WI38 (cell line): ENCODE measurements at regions not wholly inside any gene's neighbourhood (a gene's known extent, or its start where the extent isn't known, plus 50 kb on each side); places are given as distances from the start of the nearest gene placed in this dataset.

ENCODE experiments used
- H3K4me3 ChIP-seq: 2 replicates; pipeline ENCODE4 v1.5.1; 2011; ENCODE audit warnings: low read depth, mild to moderate bottlenecking, control low read depth, low read length
- TF ChIP-seq, protein P1 (sequence below): IDR thresholded peaks from 2 replicates; pipeline ENCODE4 v1.5.1; 2012; ENCODE audit warnings: low read depth, mild to moderate bottlenecking, control low read depth, low read length

- no peak overlapping the region for H3K4me3 ChIP-seq
- TF ChIP-seq, protein P1, sequence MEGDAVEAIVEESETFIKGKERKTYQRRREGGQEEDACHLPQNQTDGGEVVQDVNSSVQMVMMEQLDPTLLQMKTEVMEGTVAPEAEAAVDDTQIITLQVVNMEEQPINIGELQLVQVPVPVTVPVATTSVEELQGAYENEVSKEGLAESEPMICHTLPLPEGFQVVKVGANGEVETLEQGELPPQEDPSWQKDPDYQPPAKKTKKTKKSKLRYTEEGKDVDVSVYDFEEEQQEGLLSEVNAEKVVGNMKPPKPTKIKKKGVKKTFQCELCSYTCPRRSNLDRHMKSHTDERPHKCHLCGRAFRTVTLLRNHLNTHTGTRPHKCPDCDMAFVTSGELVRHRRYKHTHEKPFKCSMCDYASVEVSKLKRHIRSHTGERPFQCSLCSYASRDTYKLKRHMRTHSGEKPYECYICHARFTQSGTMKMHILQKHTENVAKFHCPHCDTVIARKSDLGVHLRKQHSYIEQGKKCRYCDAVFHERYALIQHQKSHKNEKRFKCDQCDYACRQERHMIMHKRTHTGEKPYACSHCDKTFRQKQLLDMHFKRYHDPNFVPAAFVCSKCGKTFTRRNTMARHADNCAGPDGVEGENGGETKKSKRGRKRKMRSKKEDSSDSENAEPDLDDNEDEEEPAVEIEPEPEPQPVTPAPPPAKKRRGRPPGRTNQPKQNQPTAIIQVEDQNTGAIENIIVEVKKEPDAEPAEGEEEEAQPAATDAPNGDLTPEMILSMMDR = no peak
These were observed 444.6 kb downstream of the RIT2 start for GRCh38 chr18:42670860-42671259.

GRCh38 chr18:42675810-42676209 is 439.7 kb downstream of the RIT2 start:
- H3K4me3 ChIP-seq = no peak overlapping the region
- TF ChIP-seq, protein P1 = no peak

DNA sequence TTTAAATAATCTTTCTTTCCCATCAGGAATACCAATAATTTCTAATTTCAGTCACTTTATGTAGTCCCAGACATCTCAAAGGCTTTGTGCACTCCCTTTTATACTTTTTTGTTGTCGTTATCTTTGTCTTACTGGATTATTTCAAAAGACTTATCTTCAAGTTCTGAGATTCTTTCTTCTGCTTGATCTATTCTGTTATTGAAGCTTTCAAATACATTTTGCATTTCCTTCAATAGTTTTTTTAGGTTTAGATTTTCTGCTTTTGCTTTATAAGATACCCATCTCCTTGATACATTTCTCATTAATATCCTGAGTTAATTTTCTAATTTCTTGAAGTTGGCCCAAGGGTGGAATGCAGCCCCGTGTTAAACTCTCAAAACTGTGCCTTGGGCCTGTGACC is 432.4 kb downstream of the RIT2 start:
- no peak overlapping the region for H3K4me3 ChIP-seq
- TF ChIP-seq, protein P1 = no peak

GRCh38 chr18:42689310-42689709 is 426.2 kb downstream of the RIT2 start:
- TF ChIP-seq, protein P1 = no peak

More at GRCh38 chr18:42689310-42689709, 426.2 kb downstream of the RIT2 start:
- no peak overlapping the region for H3K4me3 ChIP-seq
